GM21528 (cell line): ENCODE measurements at regions not wholly inside any gene's neighbourhood (a gene's known extent, or its start where the extent isn't known, plus 50 kb on each side); places are given as distances from the start of the nearest gene placed in this dataset.
"Not testable (repeated sequence)": the region's sequence is repeated elsewhere in the genome, so short reads cannot be mapped to it uniquely, and the experiment has no call there.

ENCODE experiments used
- ATAC-seq: cut with Tn5 transposase; IDR thresholded peaks from one replicate; pipeline ENCODE4 v1.9.1; 2021; ENCODE audit warnings: mild to moderate bottlenecking, moderate library complexity; ENCODE audit not compliant: unreplicated experiment, low FRiP score

- ATAC-seq = no peak
Observed at GRCh38 chr2:106293271-106293783, 99.2 kb upstream of the UXS1 start.

GRCh38 chr2:106292627-106293026 is 98.5 kb upstream of the UXS1 start:
- no peak for ATAC-seq

GRCh38 chr2:106288873-106289272 is 94.8 kb upstream of the UXS1 start:
- ATAC-seq = no peak

GRCh38 chr2:106285237-106285829 is 91.2 kb upstream of the UXS1 start:
- no peak for ATAC-seq

GRCh38 chr2:106284691-106285202 is 90.6 kb upstream of the UXS1 start:
- no peak for ATAC-seq

- ATAC-seq = no peak
Observed at GRCh38 chr2:106284255-106284654, 90.2 kb upstream of the UXS1 start.

- ATAC-seq = not testable (repeated sequence)
Observed at GRCh38 chr2:106283228-106284152, 89.4 kb upstream of the UXS1 start.

GRCh38 chr2:106282462-106283170 is 88.5 kb upstream of the UXS1 start:
- no peak for ATAC-seq

- not testable (repeated sequence) for ATAC-seq
Observed at GRCh38 chr2:106281907-106282430, 87.9 kb upstream of the UXS1 start.

- ATAC-seq = no peak
Observed at GRCh38 chr2:106280722-106281446, 86.8 kb upstream of the UXS1 start.

GRCh38 chr2:106280224-106280623 is 86.1 kb upstream of the UXS1 start:
- ATAC-seq = no peak

GRCh38 chr2:106278112-106278876 is 84.2 kb upstream of the UXS1 start:
- no peak for ATAC-seq

GRCh38 chr2:106277426-106277825 is 83.3 kb upstream of the UXS1 start:
- no peak for ATAC-seq

GRCh38 chr2:106275971-106276370 is 81.9 kb upstream of the UXS1 start:
- no peak for ATAC-seq

- ATAC-seq = no peak
Observed at GRCh38 chr2:106274668-106275067, 80.6 kb upstream of the UXS1 start.

- no peak for ATAC-seq
Observed at GRCh38 chr2:106272216-106272807, 78.2 kb upstream of the UXS1 start.

- no peak for ATAC-seq
Observed at GRCh38 chr2:106270471-106270891, 76.4 kb upstream of the UXS1 start.

- ATAC-seq = peak; percentile 79
Observed at GRCh38 chr2:106269591-106270291, 75.6 kb upstream of the UXS1 start.
